Activated naive CD4-positive, alpha-beta T cell (primary cell): ENCODE measurements at regions not wholly inside any gene's neighbourhood (a gene's known extent, or its start where the extent isn't known, plus 50 kb on each side); places are given as distances from the start of the nearest gene placed in this dataset.
"Not testable (repeated sequence)": the region's sequence is repeated elsewhere in the genome, so short reads cannot be mapped to it uniquely, and the experiment has no call there.

Experiments
- DNase-seq, 4 experiments: peaks; one replicate each; lab custom pipeline; 2025; lab: John Stamatoyannopoulos, UW

GRCh38 chr5:168123631-168124528 is 167.6 kb upstream of the WWC1 start:
- DNase-seq, result no peak

- DNase-seq, result no peak
Observed at GRCh38 chr5:168125445-168126199, 165.8 kb upstream of the WWC1 start.

- DNase-seq, result no peak
Observed at GRCh38 chr5:168126606-168127005, 164.8 kb upstream of the WWC1 start.

GRCh38 chr5:168128111-168128510 is 163.3 kb upstream of the WWC1 start:
- no peak for DNase-seq

GRCh38 chr5:168128557-168128956 is 162.9 kb upstream of the WWC1 start:
- no peak for DNase-seq

GRCh38 chr5:168131519-168131918 is 159.9 kb upstream of the WWC1 start:
- DNase-seq, result no peak

GRCh38 chr5:168132241-168132641 is 159.2 kb upstream of the WWC1 start:
- DNase-seq, result no peak

- DNase-seq, result no peak
Observed at GRCh38 chr5:168135897-168136296, 155.5 kb upstream of the WWC1 start.

GRCh38 chr5:168136340-168136739 is 155.1 kb upstream of the WWC1 start:
- no peak for DNase-seq

- no peak for DNase-seq
Observed at GRCh38 chr5:168137265-168137664, 154.2 kb upstream of the WWC1 start.

GRCh38 chr5:168140241-168140640 is 151.2 kb upstream of the WWC1 start:
- DNase-seq, result no peak

GRCh38 chr5:168142402-168142801 is 149.0 kb upstream of the WWC1 start:
- no peak for DNase-seq

GRCh38 chr5:168143521-168143920 is 147.9 kb upstream of the WWC1 start:
- DNase-seq, result not testable (repeated sequence)

GRCh38 chr5:168147106-168147505 is 144.3 kb upstream of the WWC1 start:
- no peak for DNase-seq

- DNase-seq, result no peak
Observed at GRCh38 chr5:168147568-168148360, 143.7 kb upstream of the WWC1 start.

- no peak for DNase-seq
Observed at GRCh38 chr5:168151041-168151440, 140.4 kb upstream of the WWC1 start.

- DNase-seq, result no peak
Observed at GRCh38 chr5:168152660-168153059, 138.8 kb upstream of the WWC1 start.

GRCh38 chr5:168153263-168153875 is 138.1 kb upstream of the WWC1 start:
- DNase-seq, result no peak

- no peak for DNase-seq
Observed at GRCh38 chr5:168153876-168154270, 137.6 kb upstream of the WWC1 start.

GRCh38 chr5:168155585-168155984 is 135.9 kb upstream of the WWC1 start:
- no peak for DNase-seq

- DNase-seq, result no peak
Observed at GRCh38 chr5:168156170-168156569, 135.3 kb upstream of the WWC1 start.

GRCh38 chr5:168157141-168157540 is 134.3 kb upstream of the WWC1 start:
- no peak for DNase-seq
